Muscle of leg (tissue), 3 donors: ENCODE measurements at regions not wholly inside any gene's neighbourhood (a gene's known extent, or its start where the extent isn't known, plus 50 kb on each side); places are given as distances from the start of the nearest gene placed in this dataset.

ENCODE experiments used
- DNase-seq: peaks from one replicate; pipeline ENCODE4 v3.0.0; 2013
- H3K27ac ChIP-seq: one replicate; pipeline ENCODE4 v1.5.1; 2013; ENCODE audit warnings: mild to moderate bottlenecking, low read length, control low read depth
- H3K27me3 ChIP-seq: one replicate; pipeline ENCODE4 v1.6.1; 2013; ENCODE audit warnings: low read length; ENCODE audit not compliant: control insufficient read depth, insufficient read depth
- H3K36me3 ChIP-seq: one replicate; pipeline ENCODE4 v1.6.1; 2013; ENCODE audit warnings: low read length; ENCODE audit not compliant: control insufficient read depth, insufficient read depth
- H3K4me1 ChIP-seq: one replicate; pipeline ENCODE4 v1.6.1; 2013; ENCODE audit warnings: low read length; ENCODE audit not compliant: control insufficient read depth, insufficient read depth
- H3K4me3 ChIP-seq: one replicate; pipeline ENCODE4 v1.5.1; 2013; ENCODE audit warnings: low read length, control low read depth
- H3K9me3 ChIP-seq: replicated peaks from 2 replicates; pipeline ENCODE4 v1.6.1; 2013; ENCODE audit warnings: low read depth, low read length; ENCODE audit not compliant: control insufficient read depth
- WGBS: methylation state at CpG from one replicate; pipeline ENCODE4 v1.1.5; 2013; ENCODE audit warnings: missing lambda C conversion rate; ENCODE audit not compliant: insufficient coverage; 5-methylcytosine and 5-hydroxymethylcytosine counted together

GRCh38 chr11:92413757-92414513 is 189.3 kb downstream of the FAT3 start:
- Histone ChIP-seq H3K4me3 (no peak overlapping the region), H3K27me3 (no peaks in the 10 kb centered on the region), H3K4me1 (no peaks in the 10 kb centered on the region), H3K27ac (no peak overlapping the region), H3K36me3 (no peaks in the 10 kb centered on the region), H3K9me3 (no peaks in the 10 kb centered on the region)
- no peak for DNase-seq
- 80% methylated on average over 1 of the region's 7 CpGs for WGBS

GRCh38 chr11:92416971-92417725 is 192.5 kb downstream of the FAT3 start:
- WGBS = no CpG with 5 or more reads among the region's 1 CpG
- H3K36me3 ChIP-seq = no peaks in the 10 kb centered on the region
- no peaks in the 10 kb centered on the region for H3K27me3 ChIP-seq
- H3K9me3 ChIP-seq = no peaks in the 10 kb centered on the region
- no peak overlapping the region for H3K27ac ChIP-seq
- DNase-seq = no peak
- H3K4me3 ChIP-seq = no peak overlapping the region
- no peaks in the 10 kb centered on the region for H3K4me1 ChIP-seq

DNA sequence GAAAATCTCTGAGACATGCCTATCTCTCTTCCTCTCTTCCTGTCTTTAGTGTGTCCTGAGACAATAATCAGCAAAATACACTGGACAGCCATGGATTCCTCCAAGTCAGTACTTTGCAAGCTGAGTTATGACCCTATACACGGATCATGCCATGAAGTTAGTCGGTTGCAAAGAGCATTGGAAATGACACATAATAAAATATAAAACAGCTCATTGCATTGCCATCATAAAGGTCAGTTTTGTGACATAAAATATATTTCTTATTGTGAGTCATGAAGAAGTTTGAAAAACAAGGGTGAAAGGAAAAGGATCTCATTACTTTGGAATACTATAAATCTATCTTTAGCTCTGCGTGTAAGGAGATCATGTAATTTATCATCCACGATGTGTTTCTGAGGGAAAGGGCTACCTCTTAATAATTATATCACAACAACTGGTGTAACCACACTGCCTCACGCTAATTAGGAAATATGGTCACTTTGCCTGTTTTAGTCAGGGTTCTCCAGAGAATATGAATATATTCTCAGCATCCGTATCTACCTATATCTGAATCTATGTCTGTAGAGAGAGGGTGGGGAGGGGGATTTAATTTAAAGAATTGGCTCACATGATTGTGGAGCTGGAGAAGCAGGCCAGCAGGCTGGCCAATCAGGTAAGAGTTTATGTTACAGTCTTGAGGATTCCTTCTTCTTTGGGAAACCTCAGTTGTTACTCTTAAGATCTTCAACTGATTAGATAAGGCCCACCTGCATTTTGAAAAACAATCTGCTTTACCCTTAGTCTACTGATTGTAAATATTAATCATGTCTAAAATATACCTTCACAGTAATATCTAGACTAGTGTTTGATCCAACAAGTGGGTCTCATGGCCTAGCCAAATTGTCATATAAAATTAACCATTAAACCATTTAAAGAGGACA is 198.8 kb downstream of the FAT3 start:
- no peaks in the 10 kb centered on the region for H3K4me1 ChIP-seq
- no peak overlapping the region for H3K4me3 ChIP-seq
- no CpG with 5 or more reads among the region's 6 CpGs for WGBS
- DNase-seq = no peak
- no peaks in the 10 kb centered on the region for H3K36me3 ChIP-seq
- no peaks in the 10 kb centered on the region for H3K27me3 ChIP-seq
- H3K9me3 ChIP-seq = no peaks in the 10 kb centered on the region
- no peak overlapping the region for H3K27ac ChIP-seq

GRCh38 chr11:92424281-92424680 is 199.7 kb downstream of the FAT3 start:
- Histone ChIP-seq H3K4me1 (no peaks in the 10 kb centered on the region), H3K4me3 (no peak overlapping the region), H3K9me3 (no peaks in the 10 kb centered on the region), H3K27ac (no peak overlapping the region), H3K27me3 (no peaks in the 10 kb centered on the region), H3K36me3 (no peaks in the 10 kb centered on the region)
- DNase-seq = no peak

DNA sequence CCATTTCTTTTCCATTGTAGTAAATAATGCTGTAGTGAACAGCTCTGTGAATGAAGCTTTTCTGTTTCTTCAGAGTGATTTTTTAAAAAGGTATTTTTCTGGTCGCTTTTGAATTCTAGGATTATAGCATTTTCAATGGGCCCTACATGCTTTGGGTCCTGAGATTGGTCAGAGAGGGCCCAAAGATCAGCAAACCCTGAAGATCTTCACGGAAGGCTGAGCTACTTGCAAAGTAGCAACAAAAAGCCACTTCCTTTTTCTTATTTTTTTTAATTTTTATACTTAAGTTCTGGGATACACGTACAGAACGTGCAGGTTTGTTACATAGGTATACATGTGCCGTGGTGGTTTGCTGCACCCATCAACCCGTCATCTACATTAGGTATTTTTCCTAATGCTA is 200.5 kb downstream of the FAT3 start:
- no peak for DNase-seq
- 60% methylated on average over 1 of the region's 6 CpGs for WGBS
- H3K4me3 ChIP-seq = no peak overlapping the region
- no peaks in the 10 kb centered on the region for H3K36me3 ChIP-seq
- H3K27ac ChIP-seq = no peak overlapping the region
- no peaks in the 10 kb centered on the region for H3K27me3 ChIP-seq
- H3K9me3 ChIP-seq = no peaks in the 10 kb centered on the region
- H3K4me1 ChIP-seq = no peaks in the 10 kb centered on the region

DNA sequence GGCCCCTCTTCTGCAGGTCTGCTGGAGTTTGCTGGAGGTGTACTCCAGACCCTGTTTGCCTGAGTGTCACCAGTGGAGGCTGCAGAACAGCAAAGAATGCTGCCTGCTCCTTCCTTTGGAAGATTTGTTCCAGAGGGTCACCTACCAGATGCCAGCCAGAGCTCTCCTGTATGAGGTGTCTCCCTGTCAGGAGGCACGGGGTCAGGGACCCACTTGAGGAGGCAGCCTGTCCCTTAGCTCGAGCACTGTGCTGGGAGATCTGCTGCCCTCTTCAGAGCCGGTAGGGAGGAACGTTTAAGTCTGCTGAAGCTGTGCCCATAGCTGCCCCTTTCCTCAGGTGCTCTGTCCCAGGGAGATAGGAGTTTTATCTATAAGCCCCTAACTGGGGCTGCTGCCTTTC is 207.9 kb downstream of the FAT3 start:
- DNase-seq = no peak
- Histone ChIP-seq H3K27ac (no peak overlapping the region), H3K4me1 (no peaks in the 10 kb centered on the region), H3K27me3 (no peaks in the 10 kb centered on the region), H3K36me3 (no peaks in the 10 kb centered on the region), H3K9me3 (no peaks in the 10 kb centered on the region), H3K4me3 (no peak overlapping the region)
- 79% methylated on average over 4 of the region's 4 CpGs for WGBS

DNA sequence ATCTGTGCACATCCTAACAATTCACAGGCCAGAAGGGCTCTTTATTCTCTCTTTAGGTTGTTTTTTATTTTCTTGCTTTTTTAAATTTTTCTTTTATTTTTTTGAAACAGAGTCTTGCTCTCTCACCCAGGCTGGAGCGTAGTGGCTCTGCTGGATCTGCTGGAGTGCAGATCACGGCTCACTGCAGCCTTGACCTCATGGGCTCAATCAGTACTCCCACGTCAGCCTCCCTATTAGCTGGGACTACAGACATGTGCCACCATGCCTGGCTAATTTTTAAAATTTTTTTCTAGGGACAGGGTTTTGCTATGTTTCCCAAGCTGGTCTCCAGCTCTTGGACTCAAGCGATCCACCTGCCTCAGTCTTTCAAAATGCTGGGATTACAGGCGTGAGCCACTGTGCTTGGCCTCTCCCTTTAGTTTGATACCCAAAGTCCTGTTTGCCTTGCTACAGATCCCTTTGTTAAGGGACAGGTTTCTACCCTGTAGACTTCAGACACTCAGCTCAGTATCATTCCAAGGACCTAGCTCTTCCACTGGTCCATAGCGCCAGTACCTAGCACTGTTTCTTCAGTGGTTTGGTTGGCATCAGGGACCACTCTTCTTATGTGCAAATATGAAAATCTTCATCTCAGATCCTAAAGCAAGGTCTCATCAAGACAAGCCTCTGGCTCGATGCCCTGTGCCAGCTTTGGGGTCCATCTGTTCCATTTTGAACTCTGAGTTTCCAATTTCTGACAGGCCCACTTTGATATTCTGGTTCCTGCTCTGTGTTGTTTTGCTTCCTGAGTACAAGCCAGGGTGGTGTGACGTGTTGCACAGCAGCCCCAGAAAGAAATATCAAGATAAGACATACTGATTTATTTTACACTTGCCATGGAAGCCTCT is 211.7 kb downstream of the FAT3 start:
- H3K27ac ChIP-seq = no peak overlapping the region
- WGBS = 83% methylated on average over 6 of the region's 8 CpGs
- H3K4me3 ChIP-seq = no peak overlapping the region
- DNase-seq = no peak
- H3K36me3 ChIP-seq = no peaks in the 10 kb centered on the region
- no peaks in the 10 kb centered on the region for H3K27me3 ChIP-seq
- H3K9me3 ChIP-seq = no peaks in the 10 kb centered on the region
- no peaks in the 10 kb centered on the region for H3K4me1 ChIP-seq

- Histone ChIP-seq H3K36me3 (no peaks in the 10 kb centered on the region), H3K27ac (no peak overlapping the region)
- WGBS = no CpG with 5 or more reads among the region's 1 CpG
Measured at GRCh38 chr11:92439133-92439532, 214.5 kb downstream of the FAT3 start.

GRCh38 chr11:92440701-92441442 is 216.3 kb downstream of the FAT3 start:
- Histone ChIP-seq H3K27me3 (no peaks in the 10 kb centered on the region), H3K4me1 (no peaks in the 10 kb centered on the region), H3K4me3 (no peak overlapping the region), H3K36me3 (no peaks in the 10 kb centered on the region), H3K27ac (no peak overlapping the region), H3K9me3 (no peaks in the 10 kb centered on the region)
- no CpG with 5 or more reads among the region's 4 CpGs for WGBS
- DNase-seq = no peak

More at GRCh38 chr11:92439133-92439532, 214.5 kb downstream of the FAT3 start:
- DNase-seq = no peak
- Histone ChIP-seq H3K9me3 (no peaks in the 10 kb centered on the region), H3K4me1 (no peaks in the 10 kb centered on the region), H3K4me3 (no peak overlapping the region), H3K27me3 (no peaks in the 10 kb centered on the region)
